AG04450 (cell line): ENCODE measurements at regions not wholly inside any gene's neighbourhood (a gene's known extent, or its start where the extent isn't known, plus 50 kb on each side); places are given as distances from the start of the nearest gene placed in this dataset.

Experiments
- CTCF ChIA-PET: fragments of 300-600, 350-600 bp; formaldehyde crosslinking; extraction: SDS; loops from one replicate; lab custom pipeline; 2022; ENCODE audit warnings: antibody characterized with exemption, inconsistent platforms; lab: Charles Lee
- POLR2A ChIA-PET: fragments of 350-600 bp; formaldehyde crosslinking; extraction: SDS; loops from one replicate; lab custom pipeline; 2021; ENCODE audit warnings: antibody characterized with exemption, inconsistent platforms; lab: Yijun Ruan, JAX
- DNase-seq: peaks from one replicate; pipeline ENCODE4 v3.0.0-alpha.2; 2011; ENCODE audit warnings: low read depth, low spot score
- H3K27ac ChIP-seq: one replicate; pipeline ENCODE4 v1.5.1; 2012; ENCODE audit warnings: low read depth, low read length, control low read depth
- H3K27me3 ChIP-seq: one replicate; pipeline ENCODE4 v1.6.0; 2012; ENCODE audit warnings: low read length; ENCODE audit not compliant: control insufficient read depth, insufficient read depth
- H3K4me3 ChIP-seq: 2 replicates; pipeline ENCODE4 v1.5.1; 2011; ENCODE audit warnings: mild to moderate bottlenecking, low read depth, low read length, control low read depth
- H3K9me3 ChIP-seq: 2 replicates; pipeline ENCODE4 v1.5.1; 2012; ENCODE audit warnings: low read length; ENCODE audit not compliant: control insufficient read depth, insufficient read depth
- TF ChIP-seq, protein P1 (sequence below): IDR thresholded peaks from 2 replicates; pipeline ENCODE4 v1.5.1; 2011; ENCODE audit warnings: low read depth, low read length, control low read depth, inconsistent platforms

DNA sequence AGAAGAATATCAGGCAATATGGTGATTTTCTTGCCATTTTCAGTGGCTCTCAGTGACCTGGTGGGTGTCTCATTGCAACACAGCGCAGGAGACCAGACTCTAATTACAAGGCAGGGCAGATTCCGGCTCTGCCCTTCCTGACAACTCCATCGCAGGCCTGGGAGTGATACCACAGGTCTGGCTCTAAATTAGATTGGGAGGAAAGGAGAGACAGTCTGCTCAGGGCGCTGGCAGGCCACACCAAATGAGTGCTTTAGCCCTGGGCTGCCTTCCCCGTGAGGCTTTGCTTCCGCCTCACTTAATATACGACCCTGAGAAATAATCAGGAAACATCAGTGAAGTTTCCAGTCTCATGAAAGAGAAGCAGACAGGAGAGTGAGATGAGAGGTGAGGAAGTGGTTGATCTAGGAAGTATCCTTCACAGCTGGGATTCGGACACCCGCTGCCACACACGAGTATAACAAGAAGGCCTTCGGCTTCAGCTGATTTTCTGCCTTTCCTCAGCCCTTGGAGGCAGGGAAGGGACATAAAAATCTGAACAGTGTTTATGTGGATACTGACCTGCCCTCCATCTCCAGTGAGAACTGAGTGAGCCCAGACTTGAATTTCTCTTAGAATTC, 73.7 kb upstream of the PROK2 start:
- Histone ChIP-seq H3K9me3 (no peaks in the 10 kb centered on the region; the same call in 1 of the 2 replicates), H3K27ac (no peak overlapping the region), H3K27me3 (no peaks in the 10 kb centered on the region), H3K4me3 (no peak overlapping the region)
- DNase-seq, result no peak
- POLR2A ChIA-PET, result no interaction called here
- TF ChIP-seq, protein P1, sequence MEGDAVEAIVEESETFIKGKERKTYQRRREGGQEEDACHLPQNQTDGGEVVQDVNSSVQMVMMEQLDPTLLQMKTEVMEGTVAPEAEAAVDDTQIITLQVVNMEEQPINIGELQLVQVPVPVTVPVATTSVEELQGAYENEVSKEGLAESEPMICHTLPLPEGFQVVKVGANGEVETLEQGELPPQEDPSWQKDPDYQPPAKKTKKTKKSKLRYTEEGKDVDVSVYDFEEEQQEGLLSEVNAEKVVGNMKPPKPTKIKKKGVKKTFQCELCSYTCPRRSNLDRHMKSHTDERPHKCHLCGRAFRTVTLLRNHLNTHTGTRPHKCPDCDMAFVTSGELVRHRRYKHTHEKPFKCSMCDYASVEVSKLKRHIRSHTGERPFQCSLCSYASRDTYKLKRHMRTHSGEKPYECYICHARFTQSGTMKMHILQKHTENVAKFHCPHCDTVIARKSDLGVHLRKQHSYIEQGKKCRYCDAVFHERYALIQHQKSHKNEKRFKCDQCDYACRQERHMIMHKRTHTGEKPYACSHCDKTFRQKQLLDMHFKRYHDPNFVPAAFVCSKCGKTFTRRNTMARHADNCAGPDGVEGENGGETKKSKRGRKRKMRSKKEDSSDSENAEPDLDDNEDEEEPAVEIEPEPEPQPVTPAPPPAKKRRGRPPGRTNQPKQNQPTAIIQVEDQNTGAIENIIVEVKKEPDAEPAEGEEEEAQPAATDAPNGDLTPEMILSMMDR, result no peak
- CTCF ChIA-PET, result interaction anchor here (0.8 kb wide), 1 partner anchor 128 kb away, joined by 3 read pairs; no protein-coding TSS in a partner anchor

DNA sequence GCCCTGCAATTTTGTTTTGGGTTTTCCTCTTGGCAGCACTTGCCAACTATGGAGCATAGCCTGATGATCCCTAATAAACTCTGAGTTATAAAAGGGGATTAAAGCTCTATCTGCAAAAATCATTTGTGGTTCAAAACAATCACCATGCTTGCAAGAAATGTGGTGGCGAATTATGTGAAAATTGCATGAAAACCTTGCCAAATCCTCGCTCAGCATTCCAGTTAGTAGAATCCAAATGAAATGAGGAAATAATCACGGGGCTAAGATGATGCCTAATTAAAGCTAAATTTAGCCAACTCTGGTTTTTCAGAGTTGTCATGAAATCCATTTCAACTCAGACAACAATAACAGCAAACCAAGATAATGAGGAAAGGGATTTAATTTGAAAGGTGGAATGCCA, 73.0 kb upstream of the PROK2 start:
- CTCF ChIA-PET, result no interaction called here

GRCh38 chr3:71854706-71855105, 69.8 kb upstream of the PROK2 start:
- Histone ChIP-seq H3K4me3 (no peak overlapping the region), H3K27ac (no peak overlapping the region), H3K9me3 (no peaks in the 10 kb centered on the region), H3K27me3 (no peaks in the 10 kb centered on the region)
- DNase-seq, result no peak
- TF ChIP-seq, protein P1, result no peak
- CTCF ChIA-PET, result no interaction called here
- POLR2A ChIA-PET, result no interaction called here

More for the DNA sequence above, 73.0 kb upstream of the PROK2 start:
- TF ChIP-seq, protein P1, result no peak
- POLR2A ChIA-PET, result no interaction called here
- no peak for DNase-seq
- H3K27ac ChIP-seq, result no peak overlapping the region
- H3K27me3 ChIP-seq, result no peaks in the 10 kb centered on the region
- H3K9me3 ChIP-seq, result no peaks in the 10 kb centered on the region; the same call in 1 of the 2 replicates
- H3K4me3 ChIP-seq, result no peak overlapping the region

DNA sequence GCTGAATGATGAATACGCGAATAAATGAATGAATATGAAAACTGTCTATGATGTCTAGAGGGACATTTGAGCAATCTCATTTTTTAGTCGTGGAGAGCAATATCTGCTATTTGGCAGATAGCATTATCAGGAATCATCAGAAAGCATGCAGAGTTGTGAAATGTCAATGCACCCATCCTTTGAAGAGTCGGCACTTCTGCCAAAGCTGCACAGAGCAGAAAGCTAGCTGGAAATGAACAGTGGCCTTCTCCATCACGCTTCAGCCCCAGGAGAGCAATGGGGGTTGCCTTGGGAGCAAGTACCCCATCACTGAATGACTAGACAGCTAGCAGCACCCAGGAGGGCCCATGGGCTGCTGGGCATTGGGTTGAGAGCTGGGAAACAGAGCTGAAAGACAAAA, 69.1 kb upstream of the PROK2 start:
- CTCF ChIA-PET, result no interaction called here

GRCh38 chr3:71851878-71852277, 66.9 kb upstream of the PROK2 start:
- POLR2A ChIA-PET, result no interaction called here
- Histone ChIP-seq H3K4me3 (no peak overlapping the region), H3K27ac (no peak overlapping the region), H3K27me3 (no peaks in the 10 kb centered on the region), H3K9me3 (no peaks in the 10 kb centered on the region)
- no peak for DNase-seq
- TF ChIP-seq, protein P1, result no peak
- CTCF ChIA-PET, result no interaction called here

More for the DNA sequence above, 69.1 kb upstream of the PROK2 start:
- TF ChIP-seq, protein P1, result no peak
- Histone ChIP-seq H3K4me3 (no peak overlapping the region), H3K27me3 (no peaks in the 10 kb centered on the region), H3K9me3 (no peaks in the 10 kb centered on the region), H3K27ac (no peak overlapping the region)
- POLR2A ChIA-PET, result no interaction called here
- no peak for DNase-seq
